WERI-Rb-1 (cell line): ENCODE measurements at regions not wholly inside any gene's neighbourhood (a gene's known extent, or its start where the extent isn't known, plus 50 kb on each side); places are given as distances from the start of the nearest gene placed in this dataset.
"Not testable (repeated sequence)": the region's sequence is repeated elsewhere in the genome, so short reads cannot be mapped to it uniquely, and the experiment has no call there.

Source experiments
- DNase-seq: peaks from one replicate; pipeline ENCODE4 v3.0.0-alpha.2; 2020
- H3K27ac ChIP-seq: fragments of 250-450 bp; sonication (Bioruptor Pico); 2 replicates; pipeline ENCODE4 v1.5.1; 2020; ENCODE audit warnings: mild to moderate bottlenecking, moderate library complexity
- H3K27me3 ChIP-seq: fragments of 250-450 bp; sonication (Bioruptor Pico); 2 replicates; pipeline ENCODE4 v1.5.1; 2021; ENCODE audit warnings: mild to moderate bottlenecking, low read depth, moderate library complexity; ENCODE audit not compliant: insufficient read depth, severe bottlenecking
- H3K36me3 ChIP-seq: fragments of 250-450 bp; sonication (Bioruptor Pico); 2 replicates; pipeline ENCODE4 v1.5.1; 2020; ENCODE audit warnings: mild to moderate bottlenecking, moderate library complexity
- H3K4me3 ChIP-seq: 2 replicates; pipeline ENCODE4 v1.5.1; 2011; ENCODE audit warnings: low read depth, mild to moderate bottlenecking, control low read depth, low read length
- H3K9me3 ChIP-seq: fragments of 250-450 bp; sonication (Bioruptor Pico); 2 replicates; pipeline ENCODE4 v1.5.1; 2021; ENCODE audit warnings: mild to moderate bottlenecking, moderate library complexity; ENCODE audit not compliant: severe bottlenecking
- TF ChIP-seq, protein P1 (sequence below): IDR thresholded peaks from 2 replicates; pipeline ENCODE4 v1.5.1; 2011; ENCODE audit warnings: low read depth, mild to moderate bottlenecking, control low read depth, inconsistent platforms, low read length

- Histone ChIP-seq H3K9me3 (no peaks in the 10 kb centered on the region), H3K27ac (no peak overlapping the region), H3K36me3 (no peaks in the 10 kb centered on the region), H3K27me3 (no peaks in the 10 kb centered on the region), H3K4me3 (no peak overlapping the region)
- TF ChIP-seq, protein P1, sequence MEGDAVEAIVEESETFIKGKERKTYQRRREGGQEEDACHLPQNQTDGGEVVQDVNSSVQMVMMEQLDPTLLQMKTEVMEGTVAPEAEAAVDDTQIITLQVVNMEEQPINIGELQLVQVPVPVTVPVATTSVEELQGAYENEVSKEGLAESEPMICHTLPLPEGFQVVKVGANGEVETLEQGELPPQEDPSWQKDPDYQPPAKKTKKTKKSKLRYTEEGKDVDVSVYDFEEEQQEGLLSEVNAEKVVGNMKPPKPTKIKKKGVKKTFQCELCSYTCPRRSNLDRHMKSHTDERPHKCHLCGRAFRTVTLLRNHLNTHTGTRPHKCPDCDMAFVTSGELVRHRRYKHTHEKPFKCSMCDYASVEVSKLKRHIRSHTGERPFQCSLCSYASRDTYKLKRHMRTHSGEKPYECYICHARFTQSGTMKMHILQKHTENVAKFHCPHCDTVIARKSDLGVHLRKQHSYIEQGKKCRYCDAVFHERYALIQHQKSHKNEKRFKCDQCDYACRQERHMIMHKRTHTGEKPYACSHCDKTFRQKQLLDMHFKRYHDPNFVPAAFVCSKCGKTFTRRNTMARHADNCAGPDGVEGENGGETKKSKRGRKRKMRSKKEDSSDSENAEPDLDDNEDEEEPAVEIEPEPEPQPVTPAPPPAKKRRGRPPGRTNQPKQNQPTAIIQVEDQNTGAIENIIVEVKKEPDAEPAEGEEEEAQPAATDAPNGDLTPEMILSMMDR: no peak
- no peak for DNase-seq
Observed at GRCh38 chr7:119270644-119271043, 1002.3 kb upstream of the KCND2 start.

DNA sequence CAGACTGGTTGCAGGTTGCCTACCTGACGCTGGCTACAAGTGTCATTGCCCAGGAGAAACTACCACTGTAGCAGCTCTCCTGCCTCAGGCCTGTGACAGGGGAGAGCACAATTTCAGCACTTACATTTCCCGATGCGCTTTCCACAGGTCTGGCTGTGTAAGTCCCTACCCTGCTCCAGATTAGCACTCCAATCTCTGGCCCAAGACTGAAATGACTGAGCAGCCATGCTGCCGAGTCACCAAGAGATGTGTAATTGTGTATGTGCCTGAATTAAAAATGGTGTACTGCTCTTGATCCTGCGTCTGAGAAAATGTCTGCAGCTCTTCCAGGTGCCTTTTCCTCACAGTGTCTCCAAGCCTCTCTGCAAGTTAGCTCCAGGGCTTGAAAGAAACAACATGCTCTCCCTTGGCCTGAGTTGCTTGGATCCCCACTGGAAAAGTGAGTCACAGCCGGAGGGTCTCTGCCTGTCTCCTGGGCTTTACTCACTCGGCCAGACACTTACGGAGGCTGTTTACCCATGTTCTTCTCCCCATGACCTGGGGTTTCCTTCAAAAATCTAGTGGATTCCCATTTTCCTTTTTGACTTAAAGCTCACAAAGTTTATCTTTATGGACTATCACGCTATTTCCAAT lies 1001.7 kb upstream of the KCND2 start:
- no peak overlapping the region for H3K4me3 ChIP-seq
- no peak for DNase-seq
- no peaks in the 10 kb centered on the region for H3K36me3 ChIP-seq

DNA sequence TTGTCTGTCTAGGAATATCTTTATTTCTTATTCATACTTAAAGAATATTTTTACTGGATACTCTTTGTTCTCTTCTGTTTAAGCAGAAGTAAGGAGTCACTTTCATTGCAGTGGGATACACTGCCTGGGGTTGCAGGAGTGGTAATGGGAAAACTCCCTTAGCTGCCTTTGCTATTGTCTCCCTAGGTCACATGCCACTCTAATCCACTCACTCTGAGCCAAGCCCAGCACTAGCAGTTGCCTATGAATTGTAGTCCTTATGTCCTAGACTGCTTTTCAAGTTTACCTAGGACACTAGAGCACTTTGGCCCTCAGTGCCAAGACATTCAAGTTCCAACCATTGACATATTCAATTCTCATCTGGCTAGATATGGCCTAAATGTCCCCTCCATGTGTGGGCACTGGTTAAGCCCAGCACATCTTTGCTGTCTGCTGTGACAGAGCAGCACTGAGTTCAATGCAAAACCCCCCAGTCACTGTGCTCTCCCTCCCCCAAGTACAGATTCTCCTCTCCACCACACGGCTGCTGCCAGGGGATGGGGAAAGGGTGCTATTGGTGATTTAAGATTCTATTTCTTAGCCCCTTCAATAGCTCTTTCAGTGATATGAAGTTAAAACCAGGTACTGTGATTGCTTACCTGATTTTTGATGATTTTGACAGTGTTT lies 991.7 kb upstream of the KCND2 start:
- no peak overlapping the region for H3K27ac ChIP-seq

More for the DNA sequence above, 1001.7 kb upstream of the KCND2 start:
- H3K27ac ChIP-seq: no peak overlapping the region
- H3K9me3 ChIP-seq: no peaks in the 10 kb centered on the region
- TF ChIP-seq, protein P1: no peak
- no peaks in the 10 kb centered on the region for H3K27me3 ChIP-seq

DNA sequence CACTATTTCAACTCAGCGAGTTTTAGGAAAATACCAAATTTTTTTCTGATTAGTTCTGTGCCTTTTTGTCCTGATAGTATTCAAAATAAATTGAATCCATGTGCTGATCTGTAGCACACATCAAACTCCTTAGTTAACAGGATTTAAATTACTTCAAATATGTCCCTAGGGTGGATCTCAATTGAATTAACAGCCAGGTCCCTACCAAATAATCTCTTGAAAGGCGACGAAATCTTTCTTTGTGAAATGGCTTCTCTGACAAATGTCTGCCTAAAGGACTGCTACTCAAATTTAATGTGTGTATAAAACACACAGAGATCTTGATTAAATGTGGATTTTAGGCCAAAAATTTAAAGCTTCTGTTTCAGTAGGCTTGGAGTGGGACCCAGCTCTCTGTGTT lies 989.6 kb upstream of the KCND2 start:
- TF ChIP-seq, protein P1: no peak
- Histone ChIP-seq H3K27ac (no peak overlapping the region), H3K9me3 (no peaks in the 10 kb centered on the region), H3K36me3 (no peaks in the 10 kb centered on the region), H3K27me3 (no peaks in the 10 kb centered on the region), H3K4me3 (no peak overlapping the region)
- no peak for DNase-seq

More for the DNA sequence above, 991.7 kb upstream of the KCND2 start:
- TF ChIP-seq, protein P1: no peak
- Histone ChIP-seq H3K36me3 (no peaks in the 10 kb centered on the region), H3K9me3 (no peaks in the 10 kb centered on the region), H3K27me3 (no peaks in the 10 kb centered on the region), H3K4me3 (no peak overlapping the region)
- DNase-seq: no peak

GRCh38 chr7:119288416-119288815 lies 984.6 kb upstream of the KCND2 start:
- no peak for DNase-seq
- TF ChIP-seq, protein P1: no peak
- no peaks in the 10 kb centered on the region for H3K27me3 ChIP-seq

GRCh38 chr7:119300341-119300740 lies 972.6 kb upstream of the KCND2 start:
- H3K36me3 ChIP-seq, H3K27me3 ChIP-seq, H3K4me3 ChIP-seq, H3K27ac ChIP-seq, H3K9me3 ChIP-seq, DNase-seq: not testable (repeated sequence)

More at GRCh38 chr7:119288416-119288815, 984.6 kb upstream of the KCND2 start:
- no peak overlapping the region for H3K27ac ChIP-seq
- no peaks in the 10 kb centered on the region for H3K36me3 ChIP-seq
- H3K4me3 ChIP-seq: no peak overlapping the region
- H3K9me3 ChIP-seq: no peaks in the 10 kb centered on the region
